ENCODE measurements at regions not wholly inside any gene's neighbourhood (a gene's known extent, or its start where the extent isn't known, plus 50 kb on each side); places are given as distances from the start of the nearest gene placed in this dataset.

DNA sequence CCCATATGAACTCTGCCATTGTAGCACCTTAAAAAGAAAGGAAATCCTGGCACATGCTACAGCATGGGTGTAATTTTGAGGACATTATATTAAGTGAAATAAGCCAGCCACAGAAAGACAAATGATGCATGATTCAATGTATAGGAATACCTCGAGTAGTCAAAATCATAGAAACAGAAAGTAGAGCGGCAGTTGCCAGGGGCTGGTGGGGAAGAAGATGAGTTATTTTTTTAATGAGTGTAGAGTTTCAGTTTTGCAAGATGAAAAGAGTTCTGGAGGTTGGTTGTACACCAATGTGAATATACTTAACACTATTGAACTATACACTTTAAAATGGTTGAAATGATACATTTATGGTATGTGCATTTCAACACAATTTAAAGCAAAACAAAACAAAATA, 133.0 kb downstream of the ZDHHC21 start:
- DNase-seq (ENCODE audit: low read depth in 4 of 4, low spot score in 2 of 4): no peak

- DNase-seq (ENCODE audit: low read depth in 4 of 4, low spot score in 2 of 4): no peak
These were observed 138.3 kb downstream of the ZDHHC21 start for GRCh38 chr9:14554886-14555285.

- DNase-seq (ENCODE audit: low read depth in 4 of 4, low spot score in 2 of 4): no peak
These were observed 145.8 kb downstream of the ZDHHC21 start for GRCh38 chr9:14547245-14548060.

DNA sequence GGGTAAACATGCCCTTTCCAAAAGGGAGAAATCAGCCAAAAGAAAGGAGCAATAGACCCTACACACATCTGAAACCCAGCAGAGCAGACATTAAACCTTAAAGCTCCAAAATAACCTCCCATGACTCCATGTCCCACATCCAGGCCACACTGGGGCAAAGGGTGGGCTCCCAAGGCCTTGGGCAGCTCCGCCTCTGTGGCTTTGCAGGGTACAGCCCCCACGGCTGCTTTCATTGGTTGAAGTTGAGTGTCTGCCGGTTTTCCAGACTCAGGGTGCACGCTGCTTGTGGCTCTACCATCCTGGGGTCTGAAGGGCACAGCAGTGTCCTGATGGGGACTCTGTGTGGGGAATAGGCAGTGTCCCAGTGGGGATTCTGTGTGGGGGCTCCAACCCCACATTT, 146.5 kb downstream of the ZDHHC21 start:
- DNase-seq (ENCODE audit: low read depth in 4 of 4, low spot score in 2 of 4): no peak

GRCh38 chr9:14542071-14542470, 151.2 kb downstream of the ZDHHC21 start:
- DNase-seq (ENCODE audit: low read depth in 4 of 4, low spot score in 2 of 4): no peak

- no peak for DNase-seq (ENCODE audit: low read depth in 4 of 4, low spot score in 2 of 4)
These were observed 154.7 kb downstream of the ZDHHC21 start for GRCh38 chr9:14538526-14538925.

GRCh38 chr9:14535161-14535955, 157.9 kb downstream of the ZDHHC21 start:
- DNase-seq (ENCODE audit: low read depth in 4 of 4, low spot score in 2 of 4): no peak

DNA sequence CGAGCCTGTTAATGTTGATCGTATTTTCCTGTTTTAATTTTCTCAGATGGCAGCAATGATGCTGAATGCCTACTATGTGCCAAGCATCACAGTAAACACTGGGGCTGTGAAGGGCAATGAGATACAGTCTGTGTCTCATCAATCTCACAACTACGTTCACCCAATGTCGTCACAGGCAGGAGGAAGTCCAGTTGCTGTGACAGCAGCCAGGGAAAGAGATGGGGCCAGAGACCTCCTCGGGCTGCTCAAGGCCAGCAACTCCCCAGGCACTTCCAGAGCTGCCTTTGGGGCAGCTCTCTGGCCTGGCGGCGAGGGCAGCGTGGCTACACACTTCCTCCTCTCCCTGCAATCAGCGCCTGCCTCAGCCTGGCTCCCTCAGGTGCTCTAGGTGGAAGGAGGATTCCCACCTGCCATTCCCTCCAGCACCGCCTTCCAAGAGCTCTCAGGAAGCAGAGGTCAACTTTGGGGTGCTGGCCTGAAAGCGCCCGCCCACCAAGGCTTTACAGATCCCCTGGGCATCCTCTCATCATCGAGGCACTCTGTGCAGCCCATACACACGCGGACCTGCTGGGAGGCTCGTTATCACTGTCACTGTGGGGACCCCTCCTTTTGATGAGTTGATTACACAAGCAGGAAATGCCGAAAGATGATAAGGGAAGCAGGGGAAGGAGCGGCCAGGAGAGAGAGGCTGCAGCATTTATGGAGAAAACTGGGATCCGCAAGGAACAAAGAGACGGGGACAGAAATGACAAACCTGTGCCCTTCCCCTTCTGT, 159.2 kb downstream of the ZDHHC21 start:
- no peak for DNase-seq (ENCODE audit: low read depth in 4 of 4, low spot score in 2 of 4)

- no peak for DNase-seq (ENCODE audit: low read depth in 4 of 4, low spot score in 2 of 4)
These were observed 160.6 kb downstream of the ZDHHC21 start for GRCh38 chr9:14532456-14533115.

DNA sequence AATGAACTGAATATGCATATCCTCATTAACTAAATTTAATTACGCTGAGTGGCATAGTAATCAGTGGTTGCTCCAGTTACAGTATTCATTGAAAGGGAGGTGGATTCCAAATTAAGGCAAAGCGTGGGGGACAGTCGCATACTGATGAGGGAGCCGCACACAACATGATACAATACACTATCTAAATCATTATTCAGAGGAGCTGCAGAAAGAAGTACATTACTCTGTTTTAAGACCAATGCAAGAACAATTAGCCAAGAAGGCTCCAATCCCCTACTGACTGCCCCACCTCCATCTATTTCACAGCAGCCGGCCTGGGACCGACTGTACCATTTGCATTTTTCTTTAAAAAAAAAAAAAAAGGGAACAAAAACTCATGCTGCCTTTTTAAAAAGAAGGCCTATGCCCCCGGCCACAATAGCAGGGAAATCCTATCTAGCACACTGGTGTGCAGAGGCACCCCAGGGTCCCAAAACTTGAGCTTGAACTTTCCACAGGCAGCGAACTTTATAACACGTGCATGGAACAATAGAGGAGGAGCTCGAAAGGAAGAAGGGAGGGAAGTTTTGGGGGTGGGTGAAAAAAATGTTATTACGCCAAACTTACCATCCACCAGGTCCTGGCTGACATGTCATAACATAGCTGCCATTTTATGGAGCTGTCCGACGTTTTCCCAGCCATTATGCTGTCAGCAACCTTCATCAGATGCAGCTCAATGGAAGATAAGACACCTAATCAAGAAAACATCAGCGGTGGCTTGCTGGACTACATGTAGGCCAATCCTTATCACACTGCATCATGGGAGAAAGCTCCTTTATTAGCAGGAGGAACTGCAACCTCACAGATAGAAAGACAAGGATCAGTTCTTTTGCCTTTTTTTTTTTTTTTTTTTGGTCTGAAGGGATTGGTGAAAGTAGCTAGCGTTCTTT, 161.6 kb downstream of the ZDHHC21 start:
- no peak for DNase-seq (ENCODE audit: low read depth in 4 of 4, low spot score in 2 of 4)

DNA sequence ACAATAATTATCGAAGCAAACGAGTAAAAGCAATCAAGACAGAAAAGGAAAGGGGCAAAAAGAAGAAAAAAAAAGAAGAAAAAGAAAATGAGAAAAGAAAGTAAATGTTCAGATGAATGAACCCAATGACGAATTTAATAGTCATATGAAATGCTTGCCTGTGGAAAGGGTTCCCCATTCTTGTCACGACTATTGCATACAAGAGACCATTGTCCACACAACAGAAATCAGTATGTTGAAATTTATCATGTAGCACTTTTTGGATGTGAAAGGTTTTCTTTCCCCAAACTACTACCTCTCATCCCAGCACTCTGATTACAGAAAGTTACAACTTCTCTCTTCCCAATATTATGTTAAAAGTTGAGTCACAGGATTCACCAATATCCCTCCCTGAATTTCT, 162.4 kb downstream of the ZDHHC21 start:
- no peak for DNase-seq (ENCODE audit: low read depth in 4 of 4, low spot score in 2 of 4)

DNA sequence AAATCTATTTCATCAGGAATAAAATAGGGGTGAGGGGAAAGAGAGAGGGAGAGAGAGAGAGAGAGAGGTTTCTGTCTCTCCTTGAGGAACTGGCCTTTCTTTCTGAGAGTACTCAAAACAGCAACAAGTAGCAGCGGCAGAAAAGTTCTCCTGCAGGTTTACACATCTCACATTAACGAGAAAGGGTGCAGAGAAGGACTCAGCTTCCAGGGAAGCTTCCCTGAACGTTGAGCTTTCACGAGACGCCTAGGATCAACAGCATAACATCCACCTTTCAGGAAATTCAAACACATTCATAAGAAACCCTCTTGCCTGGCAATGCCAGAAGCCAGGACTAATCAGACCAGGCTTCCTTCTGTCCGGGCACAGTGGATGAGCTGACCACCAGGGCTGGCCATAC, 162.9 kb downstream of the ZDHHC21 start:
- DNase-seq (ENCODE audit: low read depth in 4 of 4, low spot score in 2 of 4): no peak

DNA sequence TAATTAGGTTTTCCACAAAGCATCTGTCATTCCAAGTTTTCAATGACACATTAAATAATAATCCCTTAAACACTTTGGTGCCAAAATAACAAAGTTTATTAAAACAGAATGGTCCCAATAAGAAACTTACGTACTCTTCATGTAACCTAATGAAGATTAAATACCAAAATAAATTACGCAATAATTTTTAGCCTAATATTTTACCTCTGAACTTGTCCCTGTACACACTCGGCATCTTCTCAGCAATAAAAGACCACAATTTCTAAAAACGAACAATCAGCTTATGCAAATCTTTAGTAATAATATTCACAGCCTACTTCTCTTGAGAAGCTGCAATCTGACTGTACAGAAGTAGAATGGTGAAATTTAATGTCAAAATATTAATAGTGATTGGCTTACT, 163.6 kb downstream of the ZDHHC21 start:
- DNase-seq (ENCODE audit: low read depth in 4 of 4, low spot score in 2 of 4): no peak

DNA sequence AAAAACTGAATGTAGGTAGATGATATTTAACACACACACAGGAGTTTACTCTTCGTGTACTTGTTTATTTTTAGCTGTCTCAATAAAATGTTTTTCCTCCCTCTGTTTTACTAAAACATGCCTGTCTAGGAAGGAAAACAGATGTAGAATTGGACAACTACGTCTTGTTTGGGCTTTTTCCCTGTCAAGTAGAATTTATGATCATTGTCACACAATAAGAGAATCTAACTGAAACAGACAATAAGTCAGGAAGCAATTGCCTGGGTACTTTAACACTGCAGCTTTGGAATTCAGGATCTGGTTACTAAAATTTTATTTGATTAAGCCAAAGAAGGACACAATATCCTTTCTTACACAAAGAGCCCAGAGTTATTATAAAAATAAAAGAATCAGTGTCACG, 164.2 kb downstream of the ZDHHC21 start:
- DNase-seq (ENCODE audit: low read depth in 4 of 4, low spot score in 2 of 4): no peak

- DNase-seq (ENCODE audit: low read depth in 4 of 4, low spot score in 2 of 4): no peak
These were observed 166.7 kb downstream of the ZDHHC21 start for GRCh38 chr9:14526504-14526903.

- no peak for DNase-seq (ENCODE audit: low read depth in 4 of 4, low spot score in 2 of 4)
These were observed 167.4 kb downstream of the ZDHHC21 start for GRCh38 chr9:14525856-14526255.

DNA sequence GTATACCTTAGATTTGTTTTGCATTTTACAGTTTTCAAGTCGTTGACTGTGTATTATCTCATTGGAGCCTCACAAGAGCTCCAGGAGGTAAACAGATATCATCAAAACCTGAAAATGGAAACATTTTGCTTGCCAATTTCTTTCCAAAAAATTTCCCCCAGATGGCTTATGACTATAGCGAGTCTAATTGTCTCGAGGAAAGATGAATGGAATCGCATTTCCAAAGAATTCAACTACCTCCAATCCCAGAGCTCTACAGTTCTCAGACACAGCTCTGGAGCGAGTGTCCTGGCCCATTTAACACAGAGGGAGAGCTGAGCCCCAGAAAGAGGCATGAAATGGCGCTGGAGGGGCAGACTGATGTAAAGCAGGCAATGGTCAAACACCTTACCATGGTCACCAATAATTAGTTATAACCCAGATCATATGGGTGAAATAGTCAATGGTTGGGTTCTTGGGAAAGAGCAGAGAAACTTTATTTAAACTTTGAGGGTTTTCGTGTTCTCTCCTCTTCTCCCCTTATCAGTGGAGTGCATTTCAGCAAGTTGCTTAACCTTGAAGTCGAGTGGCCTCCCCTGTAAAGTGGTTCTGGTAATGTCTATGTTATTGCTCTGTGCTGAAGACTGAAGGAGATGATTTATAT, 168.2 kb downstream of the ZDHHC21 start:
- DNase-seq (ENCODE audit: low read depth in 4 of 4, low spot score in 2 of 4): no peak

DNA sequence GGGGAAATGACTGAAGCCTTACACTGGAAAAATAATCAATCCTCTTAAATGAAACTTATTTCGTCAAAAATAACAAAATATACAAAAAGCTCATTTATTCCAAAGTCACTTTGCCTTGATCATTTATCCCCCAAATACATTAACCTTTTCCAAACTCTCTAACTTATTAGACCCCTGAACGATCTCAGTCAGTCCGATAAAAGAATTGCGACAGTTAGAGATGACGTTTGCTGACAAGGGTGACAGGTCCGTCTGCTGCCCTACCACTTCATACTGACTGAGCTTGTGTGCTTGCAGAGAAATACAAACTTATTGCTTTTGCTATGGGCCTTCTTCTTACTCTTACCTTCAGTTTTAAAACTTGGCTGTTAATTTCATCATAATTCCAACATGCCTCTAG, 169.7 kb downstream of the ZDHHC21 start:
- no peak for DNase-seq (ENCODE audit: low read depth in 4 of 4, low spot score in 2 of 4)

All from left renal cortex interstitium (tissue), 4 donors.